PC-9 (cell line): ENCODE measurements at regions not wholly inside any gene's neighbourhood (a gene's known extent, or its start where the extent isn't known, plus 50 kb on each side); places are given as distances from the start of the nearest gene placed in this dataset.

Experiments
- EZH2 ChIP-seq: fragments of 200-600 bp; sonication (generic); IDR thresholded peaks from 2 replicates; pipeline ENCODE4 v1.8.0; 2017; ENCODE audit warnings: antibody characterized with exemption, low read depth
- TF ChIP-seq, protein P1 (sequence below): fragments of 200-600 bp; sonication (generic); conservative IDR thresholded peaks from 2 replicates; pipeline ENCODE4 v1.6.1; 2017; ENCODE audit warnings: mixed run types, antibody characterized with exemption, mild to moderate bottlenecking, moderate library complexity

DNA sequence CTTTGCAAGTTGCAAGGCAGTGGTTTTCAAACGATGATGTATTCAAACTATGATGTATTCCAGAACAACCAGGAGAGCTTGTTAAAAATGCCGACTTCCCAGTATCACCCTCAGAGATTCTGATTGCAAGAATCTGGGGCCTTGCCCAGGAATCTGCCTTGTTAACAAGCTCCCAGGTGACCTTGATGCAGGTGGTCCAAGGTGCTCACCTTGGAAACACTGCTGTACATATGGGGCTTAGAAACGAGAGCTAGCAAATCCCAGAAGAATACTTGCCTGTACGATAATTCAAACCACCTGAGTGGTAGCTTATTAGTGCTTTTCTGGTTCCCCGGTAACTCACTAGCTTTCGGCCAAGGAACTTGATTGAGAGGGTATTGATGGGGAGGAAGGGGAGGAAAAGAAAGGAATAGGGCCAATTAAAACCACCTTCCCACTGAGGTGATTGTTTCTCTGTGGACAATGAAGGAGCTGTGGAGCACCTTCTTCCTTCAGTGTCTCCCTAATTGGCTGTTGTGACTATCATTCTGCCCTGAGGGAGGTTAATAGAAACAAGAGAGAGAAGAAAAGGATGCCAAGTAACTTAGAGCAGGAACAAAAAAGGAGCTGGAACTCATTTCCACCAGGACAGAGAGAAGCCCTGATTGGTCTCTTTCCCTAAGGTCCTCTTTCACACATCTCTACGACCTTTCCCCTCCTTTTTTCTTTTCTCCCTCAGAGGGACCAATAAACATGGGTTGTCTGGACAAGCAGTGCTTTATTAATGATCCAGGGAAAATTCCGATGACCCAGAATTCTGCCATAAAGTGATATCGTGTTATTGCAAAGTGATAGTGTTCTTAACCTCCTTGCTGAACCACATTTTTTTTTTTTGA, 218.8 kb downstream of the TMEM167A start:
- TF ChIP-seq, protein P1, sequence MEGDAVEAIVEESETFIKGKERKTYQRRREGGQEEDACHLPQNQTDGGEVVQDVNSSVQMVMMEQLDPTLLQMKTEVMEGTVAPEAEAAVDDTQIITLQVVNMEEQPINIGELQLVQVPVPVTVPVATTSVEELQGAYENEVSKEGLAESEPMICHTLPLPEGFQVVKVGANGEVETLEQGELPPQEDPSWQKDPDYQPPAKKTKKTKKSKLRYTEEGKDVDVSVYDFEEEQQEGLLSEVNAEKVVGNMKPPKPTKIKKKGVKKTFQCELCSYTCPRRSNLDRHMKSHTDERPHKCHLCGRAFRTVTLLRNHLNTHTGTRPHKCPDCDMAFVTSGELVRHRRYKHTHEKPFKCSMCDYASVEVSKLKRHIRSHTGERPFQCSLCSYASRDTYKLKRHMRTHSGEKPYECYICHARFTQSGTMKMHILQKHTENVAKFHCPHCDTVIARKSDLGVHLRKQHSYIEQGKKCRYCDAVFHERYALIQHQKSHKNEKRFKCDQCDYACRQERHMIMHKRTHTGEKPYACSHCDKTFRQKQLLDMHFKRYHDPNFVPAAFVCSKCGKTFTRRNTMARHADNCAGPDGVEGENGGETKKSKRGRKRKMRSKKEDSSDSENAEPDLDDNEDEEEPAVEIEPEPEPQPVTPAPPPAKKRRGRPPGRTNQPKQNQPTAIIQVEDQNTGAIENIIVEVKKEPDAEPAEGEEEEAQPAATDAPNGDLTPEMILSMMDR = no peak
- TF ChIP-seq EZH2 = no peak
